Hepatocyte (in vitro differentiated cells): ENCODE measurements at regions not wholly inside any gene's neighbourhood (a gene's known extent, or its start where the extent isn't known, plus 50 kb on each side); places are given as distances from the start of the nearest gene placed in this dataset.

Experiments used
- DNase-seq: peaks from one replicate; pipeline ENCODE4 v3.0.0-alpha.2; 2016; ENCODE audit warnings: low spot score
- H2AFZ ChIP-seq: fragments of 200-600 bp; sonication (generic); 2 replicates; pipeline ENCODE4 v1.6.0; 2016; ENCODE audit warnings: antibody characterized with exemption, mild to moderate bottlenecking
- H3K27ac ChIP-seq: fragments of 200-600 bp; sonication (generic); 2 replicates; pipeline ENCODE4 v1.5.1; 2016; ENCODE audit warnings: mild to moderate bottlenecking
- H3K27me3 ChIP-seq: fragments of 200-600 bp; sonication (generic); 2 replicates; pipeline ENCODE4 v1.6.1; 2016
- H3K36me3 ChIP-seq: fragments of 200-600 bp; sonication (generic); replicated peaks from 2 replicates; pipeline ENCODE4 v1.5.1; 2016; ENCODE audit warnings: low read depth; ENCODE audit not compliant: insufficient read depth
- H3K4me1 ChIP-seq: fragments of 200-600 bp; sonication (generic); 2 replicates; pipeline ENCODE4 v1.5.1; 2016; ENCODE audit warnings: mild to moderate bottlenecking, moderate library complexity; ENCODE audit not compliant: insufficient read depth
- H3K4me2 ChIP-seq: fragments of 200-600 bp; sonication (generic); 2 replicates; pipeline ENCODE4 v1.6.0; 2016
- H3K4me3 ChIP-seq: fragments of 200-600 bp; sonication (generic); 2 replicates; pipeline ENCODE4 v1.5.1; 2016; ENCODE audit warnings: mild to moderate bottlenecking
- H3K79me2 ChIP-seq: fragments of 200-600 bp; sonication (generic); 2 replicates; pipeline ENCODE4 v1.6.0; 2017; ENCODE audit warnings: mild to moderate bottlenecking
- H3K9me2 ChIP-seq: fragments of 200-600 bp; sonication (generic); replicated peaks from 2 replicates; pipeline ENCODE4 v1.6.0; 2017; ENCODE audit warnings: mild to moderate bottlenecking; ENCODE audit not compliant: insufficient read depth
- H3K9me3 ChIP-seq: fragments of 200-600 bp; sonication (generic); 2 replicates; pipeline ENCODE4 v1.5.1; 2016; ENCODE audit warnings: low read depth, mild to moderate bottlenecking
- H4K20me1 ChIP-seq: fragments of 200-600 bp; sonication (generic); 2 replicates; pipeline ENCODE4 v1.6.0; 2016; ENCODE audit warnings: mild to moderate bottlenecking; ENCODE audit not compliant: insufficient read depth, poor library complexity, severe bottlenecking
- EZH2 ChIP-seq: fragments of 200-600 bp; sonication (generic); IDR thresholded peaks from 2 replicates; pipeline ENCODE4 v1.6.1; 2016; ENCODE audit warnings: antibody characterized with exemption, mild to moderate bottlenecking, borderline replicate concordance
- EZH2phosphoT487 ChIP-seq: fragments of 200-600 bp; sonication (generic); IDR thresholded peaks from one replicate; pipeline ENCODE4 v1.6.1; 2018; ENCODE audit warnings: antibody characterized with exemption, mild to moderate bottlenecking, low read depth, moderate library complexity; ENCODE audit not compliant: unreplicated experiment, severe bottlenecking
- WGBS: methylation state at CpG from one replicate; pipeline ENCODE4 v1.1.6; 2016; ENCODE audit warnings: low lambda C conversion rate; ENCODE audit errors: missing lambda C conversion rate; 5-methylcytosine and 5-hydroxymethylcytosine counted together
- TF ChIP-seq, protein P1 (sequence below): fragments of 200-600 bp; sonication (generic); IDR thresholded peaks from 2 replicates; pipeline ENCODE4 v1.5.1; 2016; ENCODE audit warnings: antibody characterized with exemption, mild to moderate bottlenecking; ENCODE audit not compliant: poor library complexity

GRCh38 chr10:111177379-111177778 is 100.5 kb downstream of the ADRA2A start:
- Histone ChIP-seq H4K20me1 (no peaks in the 10 kb centered on the region), H3K9me2 (no peaks in the 10 kb centered on the region), H3K27me3 (no peaks in the 10 kb centered on the region), H3K27ac (no peak overlapping the region), H3K36me3 (no peaks in the 10 kb centered on the region), H3K4me1 (no peaks in the 10 kb centered on the region), H3K4me3 (no peak overlapping the region), H2AFZ (no peak overlapping the region), H3K9me3 (no peaks in the 10 kb centered on the region), H3K79me2 (no peaks in the 10 kb centered on the region), H3K4me2 (no peak overlapping the region)
- whole genome bisulfite sequencing: 98% methylated on average over 2 of the region's 2 CpGs
- TF ChIP-seq, protein P1, sequence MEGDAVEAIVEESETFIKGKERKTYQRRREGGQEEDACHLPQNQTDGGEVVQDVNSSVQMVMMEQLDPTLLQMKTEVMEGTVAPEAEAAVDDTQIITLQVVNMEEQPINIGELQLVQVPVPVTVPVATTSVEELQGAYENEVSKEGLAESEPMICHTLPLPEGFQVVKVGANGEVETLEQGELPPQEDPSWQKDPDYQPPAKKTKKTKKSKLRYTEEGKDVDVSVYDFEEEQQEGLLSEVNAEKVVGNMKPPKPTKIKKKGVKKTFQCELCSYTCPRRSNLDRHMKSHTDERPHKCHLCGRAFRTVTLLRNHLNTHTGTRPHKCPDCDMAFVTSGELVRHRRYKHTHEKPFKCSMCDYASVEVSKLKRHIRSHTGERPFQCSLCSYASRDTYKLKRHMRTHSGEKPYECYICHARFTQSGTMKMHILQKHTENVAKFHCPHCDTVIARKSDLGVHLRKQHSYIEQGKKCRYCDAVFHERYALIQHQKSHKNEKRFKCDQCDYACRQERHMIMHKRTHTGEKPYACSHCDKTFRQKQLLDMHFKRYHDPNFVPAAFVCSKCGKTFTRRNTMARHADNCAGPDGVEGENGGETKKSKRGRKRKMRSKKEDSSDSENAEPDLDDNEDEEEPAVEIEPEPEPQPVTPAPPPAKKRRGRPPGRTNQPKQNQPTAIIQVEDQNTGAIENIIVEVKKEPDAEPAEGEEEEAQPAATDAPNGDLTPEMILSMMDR: no peak
- DNase-seq: no peak

GRCh38 chr10:111179514-111179913 is 102.7 kb downstream of the ADRA2A start:
- TF ChIP-seq EZH2: no peak
- TF ChIP-seq, protein P1: no peak
- TF ChIP-seq EZH2phosphoT487: no peak
- Histone ChIP-seq H4K20me1 (no peaks in the 10 kb centered on the region), H3K4me3 (no peak overlapping the region), H3K9me3 (no peaks in the 10 kb centered on the region), H3K79me2 (no peaks in the 10 kb centered on the region), H3K4me2 (no peak overlapping the region), H2AFZ (no peak overlapping the region), H3K27ac (no peak overlapping the region), H3K4me1 (no peaks in the 10 kb centered on the region), H3K27me3 (no peaks in the 10 kb centered on the region), H3K9me2 (no peaks in the 10 kb centered on the region), H3K36me3 (no peaks in the 10 kb centered on the region)
- no peak for DNase-seq
- 70% methylated on average over 2 of the region's 2 CpGs for WGBS

GRCh38 chr10:111186358-111186757 is 109.5 kb downstream of the ADRA2A start:
- no peak overlapping the region for H3K4me2 ChIP-seq
- no peaks in the 10 kb centered on the region for H3K9me3 ChIP-seq
- no peak overlapping the region for H3K27ac ChIP-seq
- no peak for TF ChIP-seq EZH2
- TF ChIP-seq EZH2phosphoT487: no peak
- TF ChIP-seq, protein P1: no peak
- DNase-seq: no peak
- H3K4me1 ChIP-seq: no peaks in the 10 kb centered on the region
- H3K27me3 ChIP-seq: peaks cover 6% of the 10 kb centered on the region
- no peaks in the 10 kb centered on the region for H4K20me1 ChIP-seq
- H3K79me2 ChIP-seq: no peaks in the 10 kb centered on the region
- no peak overlapping the region for H3K4me3 ChIP-seq
- 91% methylated on average over 1 of the region's 1 CpG for WGBS
- no peaks in the 10 kb centered on the region for H3K9me2 ChIP-seq
- no peak overlapping the region for H2AFZ ChIP-seq
- no peaks in the 10 kb centered on the region for H3K36me3 ChIP-seq

DNA sequence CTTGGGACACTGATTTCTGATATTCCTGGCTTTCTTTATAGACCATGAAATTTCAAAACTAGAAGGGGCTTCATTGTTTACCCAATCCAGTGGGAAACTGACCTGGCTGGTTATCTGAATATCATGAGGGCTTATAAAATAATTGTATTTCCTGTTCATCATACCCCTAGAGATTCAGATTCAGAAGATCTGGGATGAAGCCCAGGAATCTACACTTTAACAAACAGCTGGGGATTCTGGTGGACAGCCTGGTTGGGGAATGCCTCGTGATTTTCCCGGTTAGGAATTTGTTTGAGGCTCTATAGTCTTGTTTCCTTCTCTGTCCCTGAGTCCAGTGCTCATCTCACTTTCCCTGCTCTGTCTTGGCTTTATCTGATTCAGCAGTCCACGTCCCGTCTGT is 110.3 kb downstream of the ADRA2A start:
- TF ChIP-seq, protein P1: no peak
- TF ChIP-seq EZH2: no peak
- TF ChIP-seq EZH2phosphoT487: no peak
- H3K4me1 ChIP-seq: no peaks in the 10 kb centered on the region
- no peaks in the 10 kb centered on the region for H3K9me2 ChIP-seq
- no peaks in the 10 kb centered on the region for H3K36me3 ChIP-seq
- H3K27me3 ChIP-seq: peaks cover 6% of the 10 kb centered on the region
- no peak for DNase-seq
- no peaks in the 10 kb centered on the region for H3K9me3 ChIP-seq
- WGBS: 71% methylated on average over 4 of the region's 4 CpGs
- no peak overlapping the region for H3K4me3 ChIP-seq
- no peaks in the 10 kb centered on the region for H3K79me2 ChIP-seq
- H2AFZ ChIP-seq: no peak overlapping the region
- H3K4me2 ChIP-seq: no peak overlapping the region
- no peak overlapping the region for H3K27ac ChIP-seq
- no peaks in the 10 kb centered on the region for H4K20me1 ChIP-seq
